ENCODE measurements at regions not wholly inside any gene's neighbourhood (a gene's known extent, or its start where the extent isn't known, plus 50 kb on each side); places are given as distances from the start of the nearest gene placed in this dataset.
"Not testable (repeated sequence)": the region's sequence is repeated elsewhere in the genome, so short reads cannot be mapped to it uniquely, and the experiment has no call there.

- no peak for DNase-seq
Measured at GRCh38 chr13:44887515-44887914, 101.8 kb downstream of the NUFIP1 start.

GRCh38 chr13:44884076-44884729 is 105.1 kb downstream of the NUFIP1 start:
- no peak for DNase-seq

- DNase-seq, result no peak
Measured at GRCh38 chr13:44879452-44880058, 109.7 kb downstream of the NUFIP1 start.

GRCh38 chr13:44876782-44877324 is 112.4 kb downstream of the NUFIP1 start:
- DNase-seq, result no peak

- DNase-seq, result no peak
Measured at GRCh38 chr13:44874886-44875630, 114.2 kb downstream of the NUFIP1 start.

GRCh38 chr13:44874176-44874575 is 115.1 kb downstream of the NUFIP1 start:
- no peak for DNase-seq

- DNase-seq, result no peak
Measured at GRCh38 chr13:44873461-44873860, 115.8 kb downstream of the NUFIP1 start.

GRCh38 chr13:44872751-44873150 is 116.5 kb downstream of the NUFIP1 start:
- DNase-seq, result no peak

- no peak for DNase-seq
Measured at GRCh38 chr13:44870456-44870929, 118.8 kb downstream of the NUFIP1 start.

- no peak for DNase-seq
Measured at GRCh38 chr13:44869167-44869566, 120.1 kb downstream of the NUFIP1 start.

GRCh38 chr13:44868397-44868796 is 120.9 kb downstream of the NUFIP1 start:
- DNase-seq, result no peak

GRCh38 chr13:44867825-44868224 is 121.4 kb downstream of the NUFIP1 start:
- no peak for DNase-seq

GRCh38 chr13:44866411-44866911 is 122.8 kb downstream of the NUFIP1 start:
- DNase-seq, result no peak

- DNase-seq, result no peak
Measured at GRCh38 chr13:44865722-44866410, 123.4 kb downstream of the NUFIP1 start.

- DNase-seq, result not testable (repeated sequence)
Measured at GRCh38 chr13:44863641-44864040, 125.6 kb downstream of the NUFIP1 start.

- DNase-seq, result no peak
Measured at GRCh38 chr13:44860454-44860853, 128.8 kb downstream of the NUFIP1 start.

- no peak for DNase-seq
Measured at GRCh38 chr13:44857736-44858135, 131.5 kb downstream of the NUFIP1 start.

GRCh38 chr13:44857061-44857460 is 132.2 kb downstream of the NUFIP1 start:
- DNase-seq, result no peak

GRCh38 chr13:44855860-44856259 is 133.4 kb downstream of the NUFIP1 start:
- no peak for DNase-seq

GRCh38 chr13:44854313-44855060 is 134.8 kb downstream of the NUFIP1 start:
- DNase-seq, result no peak

GRCh38 chr13:44853641-44854040 is 135.6 kb downstream of the NUFIP1 start:
- no peak for DNase-seq
